Hepatocyte (in vitro differentiated cells): ENCODE measurements at regions not wholly inside any gene's neighbourhood (a gene's known extent, or its start where the extent isn't known, plus 50 kb on each side); places are given as distances from the start of the nearest gene placed in this dataset.

Experiments
- DNase-seq: peaks from one replicate; pipeline ENCODE4 v3.0.0-alpha.2; 2016; ENCODE audit warnings: low spot score
- H2AFZ ChIP-seq: fragments of 200-600 bp; sonication (generic); 2 replicates; pipeline ENCODE4 v1.6.0; 2016; ENCODE audit warnings: antibody characterized with exemption, mild to moderate bottlenecking
- H3K27ac ChIP-seq: fragments of 200-600 bp; sonication (generic); 2 replicates; pipeline ENCODE4 v1.5.1; 2016; ENCODE audit warnings: mild to moderate bottlenecking
- H3K27me3 ChIP-seq: fragments of 200-600 bp; sonication (generic); 2 replicates; pipeline ENCODE4 v1.6.1; 2016
- H3K36me3 ChIP-seq: fragments of 200-600 bp; sonication (generic); replicated peaks from 2 replicates; pipeline ENCODE4 v1.5.1; 2016; ENCODE audit warnings: low read depth; ENCODE audit not compliant: insufficient read depth
- H3K4me1 ChIP-seq: fragments of 200-600 bp; sonication (generic); 2 replicates; pipeline ENCODE4 v1.5.1; 2016; ENCODE audit warnings: mild to moderate bottlenecking, moderate library complexity; ENCODE audit not compliant: insufficient read depth
- H3K4me2 ChIP-seq: fragments of 200-600 bp; sonication (generic); 2 replicates; pipeline ENCODE4 v1.6.0; 2016
- H3K4me3 ChIP-seq: fragments of 200-600 bp; sonication (generic); 2 replicates; pipeline ENCODE4 v1.5.1; 2016; ENCODE audit warnings: mild to moderate bottlenecking
- H3K79me2 ChIP-seq: fragments of 200-600 bp; sonication (generic); 2 replicates; pipeline ENCODE4 v1.6.0; 2017; ENCODE audit warnings: mild to moderate bottlenecking
- H3K9me2 ChIP-seq: fragments of 200-600 bp; sonication (generic); replicated peaks from 2 replicates; pipeline ENCODE4 v1.6.0; 2017; ENCODE audit warnings: mild to moderate bottlenecking; ENCODE audit not compliant: insufficient read depth
- H3K9me3 ChIP-seq: fragments of 200-600 bp; sonication (generic); 2 replicates; pipeline ENCODE4 v1.5.1; 2016; ENCODE audit warnings: low read depth, mild to moderate bottlenecking
- H4K20me1 ChIP-seq: fragments of 200-600 bp; sonication (generic); 2 replicates; pipeline ENCODE4 v1.6.0; 2016; ENCODE audit warnings: mild to moderate bottlenecking; ENCODE audit not compliant: insufficient read depth, poor library complexity, severe bottlenecking
- CTCF ChIP-seq: fragments of 200-600 bp; sonication (generic); IDR thresholded peaks from 2 replicates; pipeline ENCODE4 v1.5.1; 2016; ENCODE audit warnings: antibody characterized with exemption, mild to moderate bottlenecking; ENCODE audit not compliant: poor library complexity
- EZH2 ChIP-seq: fragments of 200-600 bp; sonication (generic); IDR thresholded peaks from 2 replicates; pipeline ENCODE4 v1.6.1; 2016; ENCODE audit warnings: antibody characterized with exemption, mild to moderate bottlenecking, borderline replicate concordance
- EZH2phosphoT487 ChIP-seq: fragments of 200-600 bp; sonication (generic); IDR thresholded peaks from one replicate; pipeline ENCODE4 v1.6.1; 2018; ENCODE audit warnings: antibody characterized with exemption, mild to moderate bottlenecking, low read depth, moderate library complexity; ENCODE audit not compliant: unreplicated experiment, severe bottlenecking
- WGBS: methylation state at CpG from one replicate; pipeline ENCODE4 v1.1.6; 2016; ENCODE audit warnings: low lambda C conversion rate; ENCODE audit errors: missing lambda C conversion rate; 5-methylcytosine and 5-hydroxymethylcytosine counted together

- H3K4me2 ChIP-seq = no peak overlapping the region
- no peak overlapping the region for H3K27ac ChIP-seq
- no peaks in the 10 kb centered on the region for H3K79me2 ChIP-seq
- TF ChIP-seq EZH2phosphoT487 = no peak
- no peak for TF ChIP-seq CTCF
- no peak for TF ChIP-seq EZH2
- no peak for DNase-seq
- no peaks in the 10 kb centered on the region for H4K20me1 ChIP-seq
- H3K36me3 ChIP-seq = no peaks in the 10 kb centered on the region
- no peak overlapping the region for H3K4me3 ChIP-seq
- no peaks in the 10 kb centered on the region for H3K9me3 ChIP-seq
- no peaks in the 10 kb centered on the region for H3K4me1 ChIP-seq
- no peaks in the 10 kb centered on the region for H3K27me3 ChIP-seq
- H2AFZ ChIP-seq = no peak overlapping the region
- H3K9me2 ChIP-seq = no peaks in the 10 kb centered on the region
- 84% methylated on average over 5 of the region's 5 CpGs for WGBS
Measured at GRCh38 chr10:125337510-125337909, 177.1 kb upstream of the CTBP2 start.

- no peak for TF ChIP-seq EZH2
- no peak for TF ChIP-seq EZH2phosphoT487
- no peak for TF ChIP-seq CTCF
- H2AFZ ChIP-seq = no peak overlapping the region
- WGBS = 88% methylated on average over 2 of the region's 2 CpGs
- H3K4me2 ChIP-seq = no peak overlapping the region
- H3K36me3 ChIP-seq = no peaks in the 10 kb centered on the region
- DNase-seq = no peak
- no peak overlapping the region for H3K4me3 ChIP-seq
- H3K79me2 ChIP-seq = no peaks in the 10 kb centered on the region
- H3K27me3 ChIP-seq = no peaks in the 10 kb centered on the region
- H3K27ac ChIP-seq = no peak overlapping the region
- no peaks in the 10 kb centered on the region for H3K4me1 ChIP-seq
- H3K9me2 ChIP-seq = no peaks in the 10 kb centered on the region
- H4K20me1 ChIP-seq = no peaks in the 10 kb centered on the region
- no peaks in the 10 kb centered on the region for H3K9me3 ChIP-seq
Measured at GRCh38 chr10:125334545-125334944, 174.2 kb upstream of the CTBP2 start.

- TF ChIP-seq CTCF (no peak), EZH2phosphoT487 (no peak), EZH2 (no peak)
- H3K9me2 ChIP-seq = no peaks in the 10 kb centered on the region
- 92% methylated on average over 1 of the region's 1 CpG for WGBS
- H3K9me3 ChIP-seq = no peaks in the 10 kb centered on the region
- H3K4me3 ChIP-seq = no peak overlapping the region
- no peaks in the 10 kb centered on the region for H3K79me2 ChIP-seq
- no peaks in the 10 kb centered on the region for H3K36me3 ChIP-seq
- no peak overlapping the region for H3K27ac ChIP-seq
- no peak overlapping the region for H3K4me2 ChIP-seq
- H4K20me1 ChIP-seq = no peaks in the 10 kb centered on the region
- no peaks in the 10 kb centered on the region for H3K27me3 ChIP-seq
- DNase-seq = no peak
- no peaks in the 10 kb centered on the region for H3K4me1 ChIP-seq
- no peak overlapping the region for H2AFZ ChIP-seq
Measured at GRCh38 chr10:125333769-125334168, 173.4 kb upstream of the CTBP2 start.

- Histone ChIP-seq H3K9me2 (no peaks in the 10 kb centered on the region), H3K79me2 (no peaks in the 10 kb centered on the region), H3K27me3 (no peaks in the 10 kb centered on the region), H3K4me1 (no peaks in the 10 kb centered on the region), H4K20me1 (no peaks in the 10 kb centered on the region), H3K9me3 (no peaks in the 10 kb centered on the region), H3K36me3 (no peaks in the 10 kb centered on the region), H3K4me2 (no peak overlapping the region), H3K27ac (no peak overlapping the region), H2AFZ (no peak overlapping the region), H3K4me3 (no peak overlapping the region)
- WGBS = 80% methylated on average over 4 of the region's 4 CpGs
- no peak for DNase-seq
- TF ChIP-seq CTCF (no peak), EZH2phosphoT487 (no peak), EZH2 (no peak)
Measured at GRCh38 chr10:125333209-125333591, 172.8 kb upstream of the CTBP2 start.
